NB4 (cell line): ENCODE measurements at regions not wholly inside any gene's neighbourhood (a gene's known extent, or its start where the extent isn't known, plus 50 kb on each side); places are given as distances from the start of the nearest gene placed in this dataset.

ENCODE experiments used
- CTCF ChIP-seq: IDR thresholded peaks from one replicate; pipeline ENCODE4 v1.5.1; 2012; ENCODE audit warnings: low read depth, low read length
- POLR2A ChIP-seq: IDR thresholded peaks from 2 replicates; pipeline ENCODE4 v1.6.1; 2011; ENCODE audit warnings: mild to moderate bottlenecking; ENCODE audit not compliant: insufficient read length; ENCODE audit errors: extremely low read depth

GRCh38 chr1:232344791-232345399 lies 285.0 kb downstream of the SIPA1L2 start:
- no peak for TF ChIP-seq CTCF
- TF ChIP-seq POLR2A = no peak
